MV-4-11 (cell line): ENCODE measurements at regions not wholly inside any gene's neighbourhood (a gene's known extent, or its start where the extent isn't known, plus 50 kb on each side); places are given as distances from the start of the nearest gene placed in this dataset.

ENCODE experiments used
- DNase-seq: peaks from one replicate; lab custom pipeline; 2025; lab: John Stamatoyannopoulos, UW

DNA sequence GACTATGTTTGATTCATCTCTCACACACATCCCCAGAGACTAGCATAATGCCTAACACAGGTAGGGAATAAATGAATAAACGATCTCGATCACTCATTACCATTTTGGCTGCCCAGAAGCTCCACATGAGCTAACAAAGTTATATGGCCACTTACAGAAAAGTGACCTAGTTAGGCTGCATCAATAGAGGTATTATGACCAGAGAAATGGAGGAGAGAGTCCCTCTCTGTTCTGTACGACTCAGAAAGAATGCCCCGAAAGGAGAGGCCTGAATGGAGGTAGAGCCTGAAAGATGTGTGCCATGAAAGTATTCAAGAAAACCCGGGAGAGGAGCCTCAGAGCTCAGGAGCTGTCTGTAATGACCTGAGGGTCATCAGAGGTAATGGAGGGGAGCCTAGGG is 208.2 kb upstream of the GRIK3 start:
- DNase-seq = no peak

DNA sequence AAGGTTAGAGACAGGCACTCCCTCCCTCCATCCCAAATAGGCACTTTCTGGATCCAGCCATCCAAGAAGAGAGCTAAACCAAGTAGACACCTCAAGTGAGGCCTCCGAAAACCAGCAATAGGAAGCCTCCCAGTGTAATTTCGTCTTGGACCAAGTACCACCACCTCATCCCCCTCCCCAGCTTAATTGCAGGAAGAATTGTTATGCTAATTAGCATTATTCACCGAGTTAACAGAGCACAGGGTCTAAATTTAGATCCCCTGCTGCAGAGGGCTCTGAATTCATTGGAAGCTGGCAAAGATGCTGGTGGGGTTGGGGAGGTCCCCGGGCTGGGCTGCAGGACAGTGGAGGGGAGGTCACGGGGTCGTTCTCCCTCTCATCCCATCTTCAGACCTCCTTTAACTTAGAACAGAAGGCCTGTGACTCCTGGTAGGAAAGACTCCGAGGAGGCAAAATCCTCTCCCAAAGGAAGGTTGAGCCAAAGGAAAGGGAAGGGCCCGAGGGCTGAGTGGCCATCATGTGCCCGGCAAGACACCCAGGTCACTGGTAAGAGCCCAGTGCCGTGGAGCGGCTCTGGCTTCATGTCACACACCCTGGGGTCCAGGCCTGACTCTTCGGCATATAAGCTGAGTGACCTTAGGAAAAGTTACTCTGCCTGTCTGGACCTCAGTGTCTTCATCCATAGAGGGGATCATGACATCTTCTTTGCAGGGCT is 209.2 kb upstream of the GRIK3 start:
- DNase-seq = no peak

DNA sequence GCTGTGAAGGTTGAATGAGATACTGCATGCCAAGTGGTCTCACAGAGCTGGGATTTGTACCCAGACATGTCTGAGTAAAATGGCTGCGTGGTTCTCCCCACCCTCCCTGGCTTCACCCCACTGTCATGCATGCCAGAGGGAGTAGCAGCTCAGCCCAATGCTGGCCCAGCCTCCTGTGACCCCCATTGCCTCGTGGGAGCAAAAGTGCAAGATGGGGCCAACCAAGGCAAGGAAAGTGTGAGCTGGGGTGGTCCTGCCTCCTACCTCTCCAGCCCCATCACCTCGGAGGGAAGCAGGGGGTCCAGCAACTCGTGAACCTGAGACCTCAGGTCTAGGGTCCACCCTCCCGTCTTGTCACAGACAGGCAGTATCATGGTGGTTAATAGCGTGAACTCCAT is 209.8 kb upstream of the GRIK3 start:
- DNase-seq = no peak

DNA sequence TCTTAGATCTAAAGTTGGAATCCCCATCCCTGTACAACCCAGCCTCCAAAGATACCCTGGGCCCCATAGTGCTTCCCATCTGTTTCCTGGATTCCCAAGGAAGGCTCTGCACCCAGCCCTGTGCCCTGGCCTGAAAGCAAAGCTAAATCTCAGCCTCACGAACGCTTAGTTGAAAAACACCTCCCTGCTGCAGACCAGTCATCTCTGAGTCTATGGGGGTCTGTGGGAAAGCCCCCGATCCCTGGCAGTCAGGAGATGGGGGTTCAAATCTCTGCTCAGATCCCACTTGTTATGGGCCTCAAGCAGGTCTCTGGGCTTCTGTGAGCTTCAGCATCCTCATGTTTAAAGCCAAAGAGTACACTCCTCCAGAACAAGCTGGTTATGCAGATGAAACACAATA is 210.5 kb upstream of the GRIK3 start:
- no peak for DNase-seq

GRCh38 chr1:37246631-37247030 is 212.3 kb upstream of the GRIK3 start:
- no peak for DNase-seq

DNA sequence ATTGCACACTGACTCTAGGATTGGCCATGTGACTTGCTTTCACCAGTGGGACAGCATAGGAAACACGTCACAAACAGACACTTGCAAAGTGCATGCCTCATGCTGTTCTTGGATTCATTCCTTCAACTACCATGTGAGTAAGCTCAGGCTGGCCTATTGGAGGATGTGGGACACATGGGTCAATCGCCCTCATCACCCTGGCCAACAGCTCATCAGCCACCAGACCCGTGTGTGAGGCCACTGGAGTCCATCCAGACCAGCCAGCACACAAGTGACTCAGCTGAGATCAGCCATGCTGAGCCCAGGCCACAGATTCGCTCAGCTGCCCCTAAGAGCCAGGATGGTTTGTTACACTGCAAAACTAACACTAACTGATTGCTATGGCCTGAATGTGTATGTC is 216.1 kb upstream of the GRIK3 start:
- DNase-seq = no peak

DNA sequence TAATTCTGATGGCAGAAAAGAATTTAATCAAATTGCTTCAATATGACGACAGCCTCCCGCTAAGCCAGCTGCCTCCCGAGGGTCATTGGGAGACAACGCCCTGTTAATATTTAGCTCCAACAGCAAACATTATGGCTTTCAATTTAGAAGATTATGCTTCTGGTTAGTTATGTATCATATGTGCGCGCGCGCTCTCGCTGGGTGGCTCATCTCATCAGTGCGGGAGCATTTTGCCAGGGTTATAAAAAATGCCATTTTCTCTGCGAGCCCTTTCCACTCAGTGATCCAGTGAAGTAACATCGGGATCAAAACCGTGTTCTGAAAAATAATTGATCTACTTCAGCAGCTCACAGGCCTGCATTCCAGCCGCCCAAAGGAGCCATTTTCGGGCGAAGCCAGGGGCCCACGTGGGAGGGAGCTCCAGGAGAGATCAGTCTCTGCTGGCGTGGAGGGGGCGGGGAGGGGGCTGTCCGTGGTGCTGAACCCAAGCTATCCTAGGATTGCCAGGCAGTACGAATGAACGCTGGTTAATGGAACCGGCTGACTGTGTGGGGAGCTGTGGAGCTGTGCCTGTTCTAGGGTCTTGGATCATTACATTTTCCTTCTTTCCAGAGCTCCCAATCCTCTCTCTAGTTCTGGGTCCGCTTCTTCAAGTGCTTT is 219.1 kb upstream of the ZC3H12A start:
- no peak for DNase-seq

- DNase-seq = no peak
Observed at GRCh38 chr1:37255868-37256267, 218.5 kb upstream of the ZC3H12A start.

- no peak for DNase-seq
Observed at GRCh38 chr1:37257646-37258045, 216.7 kb upstream of the ZC3H12A start.

GRCh38 chr1:37258068-37258467 is 216.3 kb upstream of the ZC3H12A start:
- DNase-seq = no peak

DNA sequence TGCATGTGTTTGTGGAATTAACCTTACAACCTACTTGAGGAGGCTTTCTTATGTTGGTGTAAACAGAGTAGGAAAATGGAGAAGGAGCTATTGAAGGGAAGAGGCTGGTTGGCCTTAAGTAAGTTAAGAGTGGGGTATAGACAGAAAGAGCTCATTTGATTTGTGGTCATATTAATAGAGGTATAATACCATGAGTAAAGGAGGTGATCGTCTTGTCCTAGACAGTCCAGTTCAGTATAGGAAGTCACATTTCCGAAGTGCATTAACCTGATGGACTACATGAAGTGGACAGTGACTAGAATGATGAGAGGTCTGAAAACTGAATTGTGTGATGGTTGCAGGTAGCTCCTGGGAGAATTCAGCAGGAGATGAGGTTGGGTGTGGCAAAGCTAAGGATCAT is 215.4 kb upstream of the ZC3H12A start:
- no peak for DNase-seq

DNA sequence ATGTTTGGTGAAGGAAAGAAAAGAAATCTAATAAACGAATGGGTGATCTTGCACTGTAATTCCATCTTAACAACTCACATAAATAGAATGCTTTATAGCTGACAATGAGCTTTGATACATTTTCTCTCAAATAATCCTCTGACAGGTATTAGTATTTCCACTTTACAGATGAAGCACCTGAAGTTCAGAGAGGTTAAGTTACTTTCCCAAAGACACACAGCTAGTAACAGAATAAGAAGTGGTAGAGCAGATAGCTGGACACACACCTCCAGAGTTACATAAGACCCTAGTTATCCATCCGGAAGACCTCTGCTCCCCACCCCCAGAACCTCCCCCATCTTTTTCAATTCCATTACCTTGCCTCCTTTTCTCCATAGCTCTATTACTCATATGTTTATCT is 213.3 kb upstream of the ZC3H12A start:
- DNase-seq = no peak

DNA sequence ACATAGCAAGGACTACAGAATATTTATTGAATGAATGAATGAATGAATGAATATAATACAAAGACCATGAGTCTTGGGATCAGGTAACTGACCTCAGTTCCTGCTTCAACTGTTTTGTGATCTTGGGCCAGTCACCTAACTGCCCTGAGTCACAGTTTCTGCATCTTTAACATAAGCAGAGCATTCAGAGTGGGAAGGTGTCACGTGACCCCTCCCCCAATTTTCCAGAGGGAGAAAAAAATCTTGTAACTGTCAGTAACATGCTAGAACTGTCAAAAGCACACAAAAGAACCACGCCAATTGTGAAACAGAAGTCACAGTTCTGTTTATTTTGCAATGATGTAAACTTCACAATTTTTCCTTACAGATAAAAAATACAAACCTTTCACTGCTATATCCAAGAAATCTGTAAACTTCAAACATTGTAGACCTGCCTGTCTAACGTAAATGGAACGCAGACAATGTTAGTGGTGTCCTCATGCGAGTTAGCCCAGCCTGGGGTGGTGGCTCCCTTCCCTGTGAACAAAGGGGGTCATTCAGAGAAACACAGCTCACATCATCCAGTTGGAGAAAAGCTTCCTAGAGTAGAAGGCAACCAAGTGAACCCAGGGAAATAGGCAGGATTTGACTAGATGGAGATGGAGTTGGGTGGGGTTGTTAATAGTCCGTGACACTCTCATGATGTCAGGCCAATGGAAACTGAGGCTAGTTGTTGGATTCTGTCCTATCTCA is 211.8 kb upstream of the ZC3H12A start:
- no peak for DNase-seq

DNA sequence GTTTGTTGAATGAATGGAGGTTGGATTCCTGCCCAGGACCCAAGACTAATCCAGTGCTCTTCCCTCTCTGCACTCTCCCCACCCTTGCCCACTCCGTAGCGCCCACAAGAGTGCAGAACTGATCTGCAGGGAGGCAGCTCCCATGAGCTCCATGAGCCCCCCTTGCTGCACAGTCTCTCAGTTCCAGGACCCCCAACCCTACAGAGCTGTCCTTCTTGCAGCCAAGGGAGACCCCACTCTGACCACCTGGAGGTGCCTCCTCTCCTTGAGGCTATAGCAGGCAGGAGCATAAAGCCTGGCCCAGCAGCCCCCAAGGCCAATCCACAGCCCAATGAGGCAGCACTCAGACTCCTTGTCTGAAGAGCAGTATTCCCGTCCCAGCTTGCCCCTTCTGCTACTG is 209.2 kb upstream of the ZC3H12A start:
- no peak for DNase-seq

DNA sequence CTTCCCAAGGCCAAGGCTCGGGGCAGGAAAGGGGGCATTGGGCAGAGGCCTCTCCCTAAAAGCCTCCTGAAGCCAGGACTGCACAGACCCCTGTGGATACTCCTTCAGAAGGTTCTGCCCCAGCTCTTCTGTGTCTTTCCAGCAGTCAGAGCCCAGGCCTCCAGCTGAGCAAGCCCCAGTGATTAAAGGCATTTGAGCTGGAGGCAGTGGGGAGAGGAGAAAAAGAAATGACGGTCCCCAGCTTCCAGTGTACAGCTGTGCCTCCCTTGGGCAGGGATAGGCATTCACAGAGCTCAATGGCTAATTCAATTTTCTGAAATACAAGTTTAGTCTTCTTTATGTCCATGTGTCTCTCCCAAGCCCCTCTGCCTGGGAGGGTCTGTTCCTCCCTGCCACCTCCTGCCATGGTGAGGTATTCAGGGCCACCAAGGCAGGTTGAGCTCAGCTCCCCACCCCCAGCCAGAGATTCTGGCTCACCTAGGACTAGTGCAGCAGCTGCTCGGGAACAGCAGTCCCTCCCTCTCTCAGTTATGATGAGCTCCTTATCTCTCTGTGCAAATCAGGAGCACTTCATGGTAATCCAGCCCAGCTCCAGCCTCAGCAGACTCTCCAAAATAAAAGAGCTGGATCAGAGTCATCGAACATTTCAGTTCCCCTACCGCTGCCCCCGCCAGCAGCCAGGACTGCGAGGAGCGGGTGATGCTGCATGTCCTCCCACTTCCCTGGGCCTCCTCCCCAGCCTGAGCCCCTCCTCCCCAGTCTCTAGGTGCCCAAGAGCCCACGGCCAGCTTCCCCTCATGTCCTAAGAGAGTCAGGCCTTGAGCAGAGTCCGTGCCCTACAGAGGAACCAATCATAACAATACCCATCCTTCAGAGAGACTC is 208.4 kb upstream of the ZC3H12A start:
- DNase-seq = no peak

DNA sequence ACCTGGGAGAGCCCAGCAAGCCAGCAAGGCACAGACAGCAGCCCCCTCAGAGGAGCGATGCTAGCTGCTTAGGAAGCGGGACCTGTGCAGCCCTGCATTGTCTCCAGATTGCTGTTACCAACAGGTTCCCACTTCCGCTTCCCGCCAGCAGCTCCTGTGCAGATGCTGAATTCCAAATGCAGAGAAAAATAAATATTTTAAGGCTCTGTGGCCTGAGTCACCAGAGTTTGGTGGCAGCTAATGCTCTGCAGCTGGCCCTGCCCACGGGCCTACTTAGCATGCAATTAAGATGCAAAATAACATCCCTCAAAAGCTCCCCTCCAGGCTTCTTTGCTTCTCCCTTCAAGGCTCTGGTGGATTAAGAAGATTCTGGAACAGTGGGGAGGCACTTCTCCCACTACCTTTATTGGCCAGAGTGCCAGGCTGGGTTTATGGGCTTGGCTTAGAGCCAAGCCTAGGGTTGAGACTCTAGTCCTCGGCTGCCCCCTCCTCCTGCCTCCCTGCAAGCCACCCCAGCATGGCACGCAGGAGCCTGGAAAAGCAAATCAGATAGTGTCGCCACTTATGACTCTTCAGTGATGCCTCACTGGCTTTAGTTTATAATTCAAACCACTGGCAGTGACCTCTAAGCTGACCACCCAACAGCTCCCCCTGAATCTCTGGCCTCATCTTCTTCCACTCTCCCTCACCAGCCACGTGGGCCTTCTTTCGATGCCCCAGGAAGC is 207.1 kb upstream of the ZC3H12A start:
- DNase-seq = no peak

DNA sequence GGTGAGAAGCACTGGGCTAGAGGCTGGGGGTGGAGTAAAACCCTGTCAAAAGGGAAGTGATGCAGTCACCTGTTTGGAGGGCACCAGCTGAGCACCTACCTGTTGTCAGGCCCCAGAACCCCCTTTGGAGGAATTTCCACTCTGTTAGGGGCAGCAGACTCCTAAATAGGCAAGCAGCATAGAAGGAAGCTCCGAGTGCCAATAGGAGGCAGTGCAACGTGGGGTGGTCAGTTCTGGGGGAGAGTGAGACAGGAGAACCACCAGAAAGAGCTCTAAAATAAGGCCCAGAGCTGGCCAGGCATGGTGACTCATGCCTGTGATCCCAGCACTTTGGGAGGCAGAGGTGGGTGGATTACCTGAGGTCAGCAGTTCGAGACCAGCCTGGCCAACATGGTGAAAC is 203.7 kb upstream of the ZC3H12A start:
- DNase-seq = no peak

DNA sequence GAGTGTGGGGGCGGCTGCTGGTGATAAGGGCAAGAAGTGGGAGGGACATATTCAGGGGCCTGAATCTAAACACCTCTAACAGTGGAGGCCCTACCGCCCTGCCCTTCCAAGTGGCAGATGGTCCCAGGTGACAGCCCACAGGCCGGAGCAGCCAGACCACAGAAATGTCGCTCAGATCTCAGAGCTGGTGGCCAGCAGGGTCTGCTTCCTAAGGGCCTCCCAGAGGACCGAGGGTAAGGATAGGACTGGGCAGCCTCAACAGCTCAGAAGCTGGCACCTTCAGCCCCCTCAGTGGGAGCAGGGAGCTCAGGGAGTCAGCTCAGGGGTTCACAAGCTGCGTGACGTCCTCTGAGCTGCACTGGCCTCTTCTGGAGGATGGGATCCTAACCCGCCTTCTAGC is 201.8 kb upstream of the ZC3H12A start:
- DNase-seq = no peak

- DNase-seq = no peak
Observed at GRCh38 chr1:37274486-37274885, 199.9 kb upstream of the ZC3H12A start.

GRCh38 chr1:37274938-37275631 is 199.3 kb upstream of the ZC3H12A start:
- DNase-seq = no peak

DNA sequence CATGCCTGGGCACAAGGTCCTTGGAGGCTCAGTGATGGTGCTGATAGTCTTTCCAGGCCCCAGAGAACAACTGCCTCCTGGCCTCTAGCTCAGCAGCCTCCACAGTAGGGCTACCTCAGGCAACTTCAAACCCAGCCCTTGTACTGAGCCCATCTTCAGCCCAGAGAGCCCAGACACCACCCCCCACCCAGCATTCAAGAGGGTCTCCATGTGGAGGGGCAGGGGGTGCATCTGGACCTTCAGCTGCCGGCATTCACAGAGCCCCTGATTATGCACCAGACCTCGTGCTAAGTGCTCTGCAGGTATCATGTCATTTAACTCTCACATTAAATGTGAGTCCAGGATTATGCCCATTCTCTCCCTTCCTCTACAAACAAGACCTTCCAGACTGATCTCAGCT is 197.0 kb upstream of the ZC3H12A start:
- no peak for DNase-seq
